ENCODE measurements at regions not wholly inside any gene's neighbourhood (a gene's known extent, or its start where the extent isn't known, plus 50 kb on each side); places are given as distances from the start of the nearest gene placed in this dataset.
A peak's percentile ranks its signal among the peaks of the same experiment; 100 is the strongest.

DNA sequence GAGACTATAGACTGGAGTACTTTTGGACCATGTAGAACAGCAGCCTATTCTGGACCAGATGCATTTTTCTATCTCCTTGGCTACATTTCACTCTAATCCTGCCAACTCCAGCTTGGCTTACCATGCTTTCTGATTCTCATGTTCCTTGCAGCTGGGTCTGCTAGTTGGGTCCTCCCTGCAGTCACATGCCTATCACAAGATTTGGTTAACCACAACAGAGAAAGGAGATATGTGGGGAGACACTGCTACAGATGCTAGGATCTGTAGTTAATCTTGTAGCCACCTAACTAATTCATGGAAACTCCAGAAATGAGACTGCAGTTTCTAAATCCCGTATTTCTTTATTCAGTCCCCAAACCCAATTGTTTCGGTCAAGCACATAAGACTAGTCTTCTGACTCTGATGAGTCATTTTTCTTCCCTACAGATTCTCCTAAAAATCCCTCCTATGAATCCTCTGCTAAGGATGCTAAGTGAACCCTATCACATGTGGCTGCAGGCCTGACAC, 410.6 kb downstream of the DAD1 start:
- ChIA-PET CTCF (interaction anchor here (1.3 kb wide), 1 partner anchor 13 kb away, joined by 4 read pairs; no protein-coding TSS in a partner anchor), POLR2A (ENCODE audit: unreplicated experiment) (no interaction called here)
- Histone ChIP-seq H3K9me1 (ENCODE audit: insufficient read depth, low read length) (no peaks in the 10 kb centered on the region), H4K5ac (ENCODE audit: low read depth, low read length) (no peak overlapping the region), H3K4ac (ENCODE audit: low read depth, low read length) (0 out of 2 replicates have a peak overlapping the region, but pooled peaks have one; percentile 56), H3K4me1 (ENCODE audit: control insufficient read depth, insufficient read depth, low read length) (0 out of 2 replicates have a peak, but pooled peaks cover 2% of the 10 kb centered on the region), H3K27ac (ENCODE audit: insufficient read depth, low read length) (no peak overlapping the region), H2AFZ (replicated peaks; ENCODE audit: low read length, poor library complexity) (no peak overlapping the region), H2BK15ac (ENCODE audit: low read depth, low read length) (no peak overlapping the region; the same call in 2 of the 3 replicates), H3K9ac (ENCODE audit: low read depth, low read length) (no peak overlapping the region), H3K4me3 (ENCODE audit: insufficient read depth, low read depth, low read length) (no peak overlapping the region), H4K20me1 (ENCODE audit: insufficient read depth, low read length) (no peaks in the 10 kb centered on the region), H2BK20ac (ENCODE audit: low read depth, low read length) (peak overlapping the region; percentile 22), H4K8ac (ENCODE audit: low read depth in 2 of 2, low read length in 2 of 2) (peak overlapping the region in 1 of 2 experiments; percentile 3; a peak in 1 of 4 replicates), H2AK5ac (ENCODE audit: low read depth, low read length) (no peak overlapping the region; the same call in 1 of the 2 replicates), H2AK9ac (replicated peaks; ENCODE audit: low read depth, low read length, poor library complexity) (no peak overlapping the region), H3K9me3 (ENCODE audit: control insufficient read depth, insufficient read depth, low read length) (no peaks in the 10 kb centered on the region), H3K23ac (ENCODE audit: low read depth, low read length) (no peak overlapping the region), H2BK120ac (ENCODE audit: low read depth, low read length) (no peak overlapping the region), H3K14ac (replicated peaks; ENCODE audit: low read depth, low read length) (peak overlapping the region; percentile 72), H3K56ac (ENCODE audit: extremely low read depth, insufficient read depth, low read length) (no peak overlapping the region), H3K27me3 (ENCODE audit: control insufficient read depth, insufficient read depth, low read length) (no peaks in the 10 kb centered on the region), H4K91ac (ENCODE audit: insufficient read depth, low read depth, low read length) (no peak overlapping the region), H2BK5ac (ENCODE audit: low read depth, low read length, poor library complexity, severe bottlenecking) (no peak overlapping the region), H3K36me3 (ENCODE audit: control insufficient read depth, insufficient read depth, low read length) (no peaks in the 10 kb centered on the region), H3K18ac (ENCODE audit: low read depth, low read length) (no peak overlapping the region; the same call in 1 of the 2 replicates), H3K4me2 (ENCODE audit: low read depth, low read length) (no peak overlapping the region), H3K79me1 (ENCODE audit: low read depth in 1 of 2, low read length in 2 of 2) (no peaks in the 10 kb centered on the region)
- in situ Hi-C loops (cut with MboI; ENCODE audit: low sequenced_read_pairs): no loop called here
- no peak for ATAC-seq (ENCODE audit: low read depth)
- intact Hi-C loops (cut with micrococcal nuclease): no loop called here
- no TSS peak for BruUV-seq (replicated peaks)
- TF ChIP-seq BHLHE40 (IDR thresholded peaks at IDR 0.05; ENCODE audit: low read depth, low read length): no peak
- no peak for TF ChIP-seq NFE2L2 (IDR thresholded peaks at IDR 0.05; ENCODE audit: low read depth, low read length)
- no peak for TF ChIP-seq RFX5 (IDR thresholded peaks at IDR 0.05; ENCODE audit: low read depth, low read length)
- no peak for TF ChIP-seq MAZ (IDR thresholded peaks at IDR 0.05; ENCODE audit: borderline replicate concordance, low read depth, low read length)
- no peak for TF ChIP-seq MXI1 (IDR thresholded peaks at IDR 0.05; ENCODE audit: borderline replicate concordance, low read depth, low read length)
- no peak for TF ChIP-seq CEBPB (IDR thresholded peaks at IDR 0.05; ENCODE audit: low read depth, low read length)
- TF ChIP-seq CTCF (conservative IDR thresholded peaks at IDR 0.05; ENCODE audit: low read depth, low read length): no peak
- TF ChIP-seq RAD21 (IDR thresholded peaks at IDR 0.05; ENCODE audit: low read length): no peak
- TF ChIP-seq SMC3 (IDR thresholded peaks at IDR 0.05; ENCODE audit: low read depth, low read length): no peak
- no peak for TF ChIP-seq FOS (IDR thresholded peaks at IDR 0.05; ENCODE audit: low read depth, low read length)
- no peak for TF ChIP-seq MAFK (IDR thresholded peaks at IDR 0.05; ENCODE audit: low read depth, low read length)
- TF ChIP-seq, protein P1, sequence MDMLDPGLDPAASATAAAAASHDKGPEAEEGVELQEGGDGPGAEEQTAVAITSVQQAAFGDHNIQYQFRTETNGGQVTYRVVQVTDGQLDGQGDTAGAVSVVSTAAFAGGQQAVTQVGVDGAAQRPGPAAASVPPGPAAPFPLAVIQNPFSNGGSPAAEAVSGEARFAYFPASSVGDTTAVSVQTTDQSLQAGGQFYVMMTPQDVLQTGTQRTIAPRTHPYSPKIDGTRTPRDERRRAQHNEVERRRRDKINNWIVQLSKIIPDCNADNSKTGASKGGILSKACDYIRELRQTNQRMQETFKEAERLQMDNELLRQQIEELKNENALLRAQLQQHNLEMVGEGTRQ (IDR thresholded peaks at IDR 0.05; ENCODE audit: low read depth, low read length): no peak
- TF ChIP-seq CHD1 (IDR thresholded peaks at IDR 0.05; ENCODE audit: low read depth, low read length): no peak
- TF ChIP-seq RCOR1 (IDR thresholded peaks at IDR 0.05; ENCODE audit: insufficient replicate concordance, low read length): no peak
- TF ChIP-seq POLR2A (IDR thresholded peaks at IDR 0.05; ENCODE audit: low read depth, low read length): no peak
- WGBS, 2 experiments (ENCODE audit: extremely low coverage in 2 of 2, insufficient read length in 1 of 2): 82% methylated on average over 2 of the region's 2 CpGs; no CpG with 5 or more reads in 1 of the 2 experiments
- DNase-seq: peak; percentile 20
- dilution Hi-C loops (cut with HindIII; ENCODE audit: low sequenced_read_pairs, unreplicated experiment): no loop called here

Data from IMR-90 (cell line).